C4-2B (cell line): ENCODE measurements at regions not wholly inside any gene's neighbourhood (a gene's known extent, or its start where the extent isn't known, plus 50 kb on each side); places are given as distances from the start of the nearest gene placed in this dataset.

Source experiments
- ZFX ChIP-seq: fragments of 450-650 bp; IDR thresholded peaks from 2 replicates; pipeline ENCODE4 v1.6.1; 2017
- TF ChIP-seq, protein P1 (sequence below): fragments of 450-650 bp; conservative IDR thresholded peaks from 2 replicates; pipeline ENCODE4 v1.5.1; 2017; ENCODE audit warnings: mild to moderate bottlenecking

DNA sequence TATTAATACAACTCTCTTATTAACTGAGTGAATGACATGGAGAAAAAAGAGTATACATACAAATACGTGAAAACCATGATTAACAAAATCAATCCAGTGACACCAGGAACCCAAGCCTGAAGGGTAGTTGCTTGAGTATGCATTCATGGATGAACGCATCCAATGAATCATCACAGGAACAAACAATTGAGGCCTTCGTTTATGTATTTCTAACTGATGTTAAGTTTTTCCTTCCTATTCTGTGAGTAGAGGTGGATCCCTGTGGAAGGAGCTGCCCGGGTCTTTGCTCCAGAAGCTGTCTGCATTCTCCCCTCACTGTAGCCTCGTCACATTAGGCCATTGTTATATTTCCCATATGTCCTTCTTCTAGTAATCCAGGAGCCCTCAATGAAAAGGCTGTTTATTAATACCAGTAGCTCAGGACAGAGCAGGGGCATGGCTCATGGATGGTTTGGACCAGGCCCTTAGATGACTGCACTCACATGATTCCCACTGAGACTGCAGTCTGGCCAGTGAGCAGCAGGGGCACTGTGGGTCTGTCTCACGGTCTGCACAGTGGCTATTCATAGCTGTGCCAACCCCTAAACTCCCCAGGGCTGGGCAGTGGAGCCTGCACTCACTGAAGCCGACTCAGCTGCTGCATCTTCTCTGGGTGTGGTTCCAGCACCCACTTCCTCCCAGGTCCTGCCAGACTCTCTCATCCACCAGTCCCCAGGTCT lies 128.1 kb upstream of the TOP3B start:
- TF ChIP-seq, protein P1, sequence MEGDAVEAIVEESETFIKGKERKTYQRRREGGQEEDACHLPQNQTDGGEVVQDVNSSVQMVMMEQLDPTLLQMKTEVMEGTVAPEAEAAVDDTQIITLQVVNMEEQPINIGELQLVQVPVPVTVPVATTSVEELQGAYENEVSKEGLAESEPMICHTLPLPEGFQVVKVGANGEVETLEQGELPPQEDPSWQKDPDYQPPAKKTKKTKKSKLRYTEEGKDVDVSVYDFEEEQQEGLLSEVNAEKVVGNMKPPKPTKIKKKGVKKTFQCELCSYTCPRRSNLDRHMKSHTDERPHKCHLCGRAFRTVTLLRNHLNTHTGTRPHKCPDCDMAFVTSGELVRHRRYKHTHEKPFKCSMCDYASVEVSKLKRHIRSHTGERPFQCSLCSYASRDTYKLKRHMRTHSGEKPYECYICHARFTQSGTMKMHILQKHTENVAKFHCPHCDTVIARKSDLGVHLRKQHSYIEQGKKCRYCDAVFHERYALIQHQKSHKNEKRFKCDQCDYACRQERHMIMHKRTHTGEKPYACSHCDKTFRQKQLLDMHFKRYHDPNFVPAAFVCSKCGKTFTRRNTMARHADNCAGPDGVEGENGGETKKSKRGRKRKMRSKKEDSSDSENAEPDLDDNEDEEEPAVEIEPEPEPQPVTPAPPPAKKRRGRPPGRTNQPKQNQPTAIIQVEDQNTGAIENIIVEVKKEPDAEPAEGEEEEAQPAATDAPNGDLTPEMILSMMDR = peak; percentile 52
- no peak for TF ChIP-seq ZFX
